ENCODE measurements at regions not wholly inside any gene's neighbourhood (a gene's known extent, or its start where the extent isn't known, plus 50 kb on each side); places are given as distances from the start of the nearest gene placed in this dataset.

GRCh38 chr5:62707131-62707530, 128.5 kb downstream of the LRRC70 start:
- WGBS (ENCODE audit: insufficient coverage, low coverage, missing lambda C conversion rate): 0% methylated on average over 2 of the region's 2 CpGs

More at GRCh38 chr5:62707131-62707530, 128.5 kb downstream of the LRRC70 start:
- no peak for TF ChIP-seq THAP12 (CRISPR knock-in tag; IDR thresholded peaks at IDR 0.05)
- TF ChIP-seq ZNF431 (CRISPR knock-in tag; IDR thresholded peaks at IDR 0.05): no peak
- TF ChIP-seq ESRRA (IDR thresholded peaks at IDR 0.05; ENCODE audit: borderline replicate concordance, low read depth): no peak
- no peak for TF ChIP-seq ZNF551 (CRISPR knock-in tag; IDR thresholded peaks at IDR 0.05)
- TF ChIP-seq EP300 (IDR thresholded peaks at IDR 0.05; ENCODE audit: low read length): no peak
- no peak for TF ChIP-seq OTX1 (CRISPR knock-in tag; IDR thresholded peaks at IDR 0.05)
- TF ChIP-seq RB1 (IDR thresholded peaks at IDR 0.05; ENCODE audit: low read depth): no peak
- TF ChIP-seq GTF2A2 (tag; IDR thresholded peaks at IDR 0.05): no peak
- no peak for TF ChIP-seq HMGN3 (IDR thresholded peaks at IDR 0.05; ENCODE audit: borderline replicate concordance, extremely low read depth, insufficient read length, low read depth, low read length)
- no peak for TF ChIP-seq ZNF518B (CRISPR knock-in tag; IDR thresholded peaks at IDR 0.05)
- no peak for TF ChIP-seq HNRNPLL (IDR thresholded peaks at IDR 0.05; ENCODE audit: low read depth, low read length, poor library complexity, severe bottlenecking)
- TF ChIP-seq CSDE1 (IDR thresholded peaks at IDR 0.05): no peak
- no peak for TF ChIP-seq SRSF7 (optimal IDR thresholded peaks at IDR 0.05; ENCODE audit: low read depth, low read length)
- Histone ChIP-seq H3K4me3 (no peak overlapping the region), H3K79me2 (ENCODE audit: control insufficient read depth, insufficient read depth, low read length) (no peaks in the 10 kb centered on the region), H3K4me2 (ENCODE audit: insufficient read depth, low read length) (no peak overlapping the region), H3K9me1 (ENCODE audit: control insufficient read depth, insufficient read depth, low read length) (no peaks in the 10 kb centered on the region), H3K27ac (ENCODE audit: extremely low read depth, low read depth, low read length) (no peak overlapping the region), H3K4me1 (replicated peaks in 1 of 2; ENCODE audit: control insufficient read depth in 2 of 2, insufficient read depth in 2 of 2, low read length in 2 of 2) (no peaks in the 10 kb centered on the region), H3K36me3 (ENCODE audit: control insufficient read depth, insufficient read depth, low read length) (no peaks in the 10 kb centered on the region), H3K9me3 (replicated peaks; ENCODE audit: control insufficient read depth, insufficient read depth, low read depth, low read length) (no peaks in the 10 kb centered on the region), H4K20me1 (replicated peaks; ENCODE audit: control insufficient read depth, insufficient read depth, low read length) (no peaks in the 10 kb centered on the region), H3K27me3 (ENCODE audit: control insufficient read depth in 2 of 2, insufficient read depth in 2 of 2, low read length in 2 of 2) (no peaks in the 10 kb centered on the region; a peak in 1 of 5 replicates), H2AFZ (ENCODE audit: low read depth, low read length) (no peak overlapping the region), H3K9ac (ENCODE audit: insufficient read depth in 1 of 2, low read depth in 2 of 2, low read length in 2 of 2) (no peak overlapping the region)
- ChIA-PET POLR2A (no interaction called here), CTCF (ENCODE audit: low intra/inter-chr PET ratio) (no interaction called here)
- intact Hi-C loops (cut with micrococcal nuclease) (no loop called here), in situ Hi-C loops (cut with MboI) (no loop called here)
- ATAC-seq: no peak
- no peak for FAIRE-seq
- DNase-seq (ENCODE audit: extremely low read depth in 1 of 4, low spot score in 3 of 4): no peak
- BruUV-seq (replicated peaks): no TSS peak

Measured in K562 (cell line).